ENCODE measurements at regions not wholly inside any gene's neighbourhood (a gene's known extent, or its start where the extent isn't known, plus 50 kb on each side); places are given as distances from the start of the nearest gene placed in this dataset.
"Not testable (repeated sequence)": the region's sequence is repeated elsewhere in the genome, so short reads cannot be mapped to it uniquely, and the experiment has no call there.

GRCh38 chr17:21508211-21508610 lies 132.1 kb downstream of the KCNJ12 start:
- no peak overlapping the region for H3K4me3 ChIP-seq
- no peak overlapping the region for H3K4me2 ChIP-seq (ENCODE audit: control insufficient read depth, insufficient read depth)
- 3% methylated on average over 2 of the region's 2 CpGs for WGBS (ENCODE audit: insufficient coverage, insufficient replicate concordance, low lambda C conversion rate, missing lambda C conversion rate)
- no peak overlapping the region for H3K9ac ChIP-seq (ENCODE audit: control insufficient read depth, insufficient read depth, low read length)
- peaks cover 3 to 11% of the 10 kb centered on the region in 2 experiments for H3K27me3 ChIP-seq (replicated peaks in 1 of 2; ENCODE audit: control insufficient read depth in 2 of 2, insufficient read depth in 2 of 2, low read length in 1 of 2)
- no peak overlapping the region for H2AFZ ChIP-seq (ENCODE audit: control insufficient read depth, low read depth, low read length)
- intact Hi-C loops (cut with micrococcal nuclease; ENCODE audit: unreplicated experiment) (no loop called here), in situ Hi-C loops (cut with MboI) (no loop called here)
- ChIA-PET POLR2A (no interaction called here), CTCF (no interaction called here), SMC1A (ENCODE audit: uncharacterized antibody, unreplicated experiment) (no interaction called here), RAD21 (ENCODE audit: unreplicated experiment) (no interaction called here)
- H3K4me1 ChIP-seq (ENCODE audit: control insufficient read depth, insufficient read depth, low read length): no peaks in the 10 kb centered on the region
- no peaks in the 10 kb centered on the region for H3K36me3 ChIP-seq (ENCODE audit: control insufficient read depth in 2 of 2, insufficient read depth in 2 of 2, low read length in 1 of 2)
- DNase-seq (ENCODE audit: low read depth, low spot score): no peak
- H3K79me2 ChIP-seq (ENCODE audit: control insufficient read depth, insufficient read depth, low read length): no peaks in the 10 kb centered on the region
- FAIRE-seq: no peak
- no peak for TF ChIP-seq ASH2L (IDR thresholded peaks at IDR 0.05; ENCODE audit: borderline replicate concordance, low read depth)
- no peak for TF ChIP-seq CHD4 (IDR thresholded peaks at IDR 0.05)
- TF ChIP-seq, protein P1, sequence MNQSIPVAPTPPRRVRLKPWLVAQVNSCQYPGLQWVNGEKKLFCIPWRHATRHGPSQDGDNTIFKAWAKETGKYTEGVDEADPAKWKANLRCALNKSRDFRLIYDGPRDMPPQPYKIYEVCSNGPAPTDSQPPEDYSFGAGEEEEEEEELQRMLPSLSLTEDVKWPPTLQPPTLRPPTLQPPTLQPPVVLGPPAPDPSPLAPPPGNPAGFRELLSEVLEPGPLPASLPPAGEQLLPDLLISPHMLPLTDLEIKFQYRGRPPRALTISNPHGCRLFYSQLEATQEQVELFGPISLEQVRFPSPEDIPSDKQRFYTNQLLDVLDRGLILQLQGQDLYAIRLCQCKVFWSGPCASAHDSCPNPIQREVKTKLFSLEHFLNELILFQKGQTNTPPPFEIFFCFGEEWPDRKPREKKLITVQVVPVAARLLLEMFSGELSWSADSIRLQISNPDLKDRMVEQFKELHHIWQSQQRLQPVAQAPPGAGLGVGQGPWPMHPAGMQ (IDR thresholded peaks at IDR 0.05; ENCODE audit: borderline replicate concordance): no peak
- no peak for TF ChIP-seq ZNF217 (IDR thresholded peaks at IDR 0.05)
- TF ChIP-seq EZH2 (IDR thresholded peaks at IDR 0.05; ENCODE audit: borderline replicate concordance, control insufficient read depth, low read depth, low read length): no peak
- no peak for TF ChIP-seq IRF4 (IDR thresholded peaks at IDR 0.05; ENCODE audit: low read depth, low read length)
- no peak for TF ChIP-seq POLR2A (IDR thresholded peaks at IDR 0.05; ENCODE audit: low read depth, low read length)
- TF ChIP-seq, protein P2, sequence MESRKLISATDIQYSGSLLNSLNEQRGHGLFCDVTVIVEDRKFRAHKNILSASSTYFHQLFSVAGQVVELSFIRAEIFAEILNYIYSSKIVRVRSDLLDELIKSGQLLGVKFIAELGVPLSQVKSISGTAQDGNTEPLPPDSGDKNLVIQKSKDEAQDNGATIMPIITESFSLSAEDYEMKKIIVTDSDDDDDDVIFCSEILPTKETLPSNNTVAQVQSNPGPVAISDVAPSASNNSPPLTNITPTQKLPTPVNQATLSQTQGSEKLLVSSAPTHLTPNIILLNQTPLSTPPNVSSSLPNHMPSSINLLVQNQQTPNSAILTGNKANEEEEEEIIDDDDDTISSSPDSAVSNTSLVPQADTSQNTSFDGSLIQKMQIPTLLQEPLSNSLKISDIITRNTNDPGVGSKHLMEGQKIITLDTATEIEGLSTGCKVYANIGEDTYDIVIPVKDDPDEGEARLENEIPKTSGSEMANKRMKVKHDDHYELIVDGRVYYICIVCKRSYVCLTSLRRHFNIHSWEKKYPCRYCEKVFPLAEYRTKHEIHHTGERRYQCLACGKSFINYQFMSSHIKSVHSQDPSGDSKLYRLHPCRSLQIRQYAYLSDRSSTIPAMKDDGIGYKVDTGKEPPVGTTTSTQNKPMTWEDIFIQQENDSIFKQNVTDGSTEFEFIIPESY (IDR thresholded peaks at IDR 0.05): no peak
- TF ChIP-seq BRCA1 (IDR thresholded peaks at IDR 0.05; ENCODE audit: low read depth, low read length): no peak
- TF ChIP-seq RELA (IDR thresholded peaks at IDR 0.05; ENCODE audit: borderline replicate concordance, partially characterized antibody): no peak
- TF ChIP-seq CREB1 (IDR thresholded peaks at IDR 0.05; ENCODE audit: low read depth): no peak
- no peak for TF ChIP-seq TCF7 (IDR thresholded peaks at IDR 0.05; ENCODE audit: borderline replicate concordance)
- no peaks in the 10 kb centered on the region for H3K9me3 ChIP-seq (replicated peaks; ENCODE audit: control insufficient read depth, insufficient read depth, low read length)
- no peak overlapping the region for H3K27ac ChIP-seq (ENCODE audit: control insufficient read depth, insufficient read depth)
- BruUV-seq (replicated peaks): no TSS peak
- H4K20me1 ChIP-seq (ENCODE audit: control insufficient read depth, insufficient read depth): no peaks in the 10 kb centered on the region
- no peak for ATAC-seq

- H3K4me2 ChIP-seq (ENCODE audit: control insufficient read depth, insufficient read depth); in situ Hi-C loops (cut with MboI); H3K4me3 ChIP-seq; H4K20me1 ChIP-seq (ENCODE audit: control insufficient read depth, insufficient read depth); H3K79me2 ChIP-seq (ENCODE audit: control insufficient read depth, insufficient read depth, low read length); H3K9ac ChIP-seq (ENCODE audit: control insufficient read depth, insufficient read depth, low read length); H3K27ac ChIP-seq (ENCODE audit: control insufficient read depth, insufficient read depth); FAIRE-seq; RAD21 ChIA-PET (ENCODE audit: unreplicated experiment); ATAC-seq; DNase-seq (ENCODE audit: low read depth, low spot score); H3K9me3 ChIP-seq (replicated peaks; ENCODE audit: control insufficient read depth, insufficient read depth, low read length); intact Hi-C loops (cut with micrococcal nuclease; ENCODE audit: unreplicated experiment); POLR2A ChIA-PET; SMC1A ChIA-PET (ENCODE audit: uncharacterized antibody, unreplicated experiment); H3K36me3 ChIP-seq (ENCODE audit: control insufficient read depth in 2 of 2, insufficient read depth in 2 of 2, low read length in 1 of 2); BruUV-seq (replicated peaks); H2AFZ ChIP-seq (ENCODE audit: control insufficient read depth, low read depth, low read length); H3K4me1 ChIP-seq (ENCODE audit: control insufficient read depth, insufficient read depth, low read length): not testable (repeated sequence)
- H3K27me3 ChIP-seq (replicated peaks in 1 of 2; ENCODE audit: control insufficient read depth in 2 of 2, insufficient read depth in 2 of 2, low read length in 1 of 2): peaks cover 3 to 11% of the 10 kb centered on the region in 2 experiments
- CTCF ChIA-PET: interaction anchor here (1.4 kb wide), 1 partner anchor 59 kb away, joined by 3 read pairs; no protein-coding TSS in a partner anchor
- 0% methylated on average over 1 of the region's 1 CpG for WGBS (ENCODE audit: insufficient coverage, insufficient replicate concordance, low lambda C conversion rate, missing lambda C conversion rate)
These were observed 133.2 kb downstream of the KCNJ12 start for GRCh38 chr17:21509356-21509755.
